ENCODE measurements at regions not wholly inside any gene's neighbourhood (a gene's known extent, or its start where the extent isn't known, plus 50 kb on each side); places are given as distances from the start of the nearest gene placed in this dataset.

DNA sequence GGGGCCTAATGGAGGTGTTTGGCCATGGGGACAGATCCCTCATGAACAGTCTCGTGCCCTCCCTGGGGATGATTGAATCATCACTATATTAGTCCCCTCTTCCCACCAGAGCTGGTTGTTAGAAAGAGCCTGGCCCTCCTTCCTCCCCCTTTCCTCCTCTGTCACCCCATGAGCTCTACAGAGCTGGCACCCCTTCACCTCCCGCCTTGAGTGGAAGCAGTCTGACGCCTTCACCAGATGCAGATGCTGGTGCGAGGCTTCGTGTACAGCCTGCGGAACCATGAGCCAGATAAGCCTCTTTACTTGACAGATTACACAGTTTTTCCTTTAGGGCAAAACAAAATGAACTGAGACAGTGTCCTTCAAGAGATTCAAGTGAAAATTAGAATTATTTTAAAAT lies 74.4 kb upstream of the RIPOR2 start:
- TF ChIP-seq SUZ12 (IDR thresholded peaks at IDR 0.05; ENCODE audit: extremely low read depth, insufficient read depth, insufficient read length): no peak
- TF ChIP-seq YY1 (IDR thresholded peaks at IDR 0.05; ENCODE audit: insufficient read depth, insufficient read length): no peak
- no peak for TF ChIP-seq ZNF274 (IDR thresholded peaks at IDR 0.05; ENCODE audit: low read depth, low read length)
